WTC11 (cell line): ENCODE measurements at regions not wholly inside any gene's neighbourhood (a gene's known extent, or its start where the extent isn't known, plus 50 kb on each side); places are given as distances from the start of the nearest gene placed in this dataset.

Experiments used
- ARID4B ChIP-seq: sonication (generic); formaldehyde crosslinking; IDR thresholded peaks from 2 replicates; pipeline ENCODE4 v1.8.0; 2023; ENCODE audit warnings: missing genetic modification reagents, mild to moderate bottlenecking, borderline replicate concordance
- CTCF ChIP-seq: fragments of 200-600 bp; IDR thresholded peaks from 2 replicates; pipeline ENCODE4 v1.8.0; 2022; ENCODE audit warnings: antibody characterized with exemption
- ELF4 ChIP-seq: sonication (generic); formaldehyde crosslinking; IDR thresholded peaks from 2 replicates; pipeline ENCODE4 v1.8.1; 2022; ENCODE audit warnings: low read depth, mild to moderate bottlenecking, moderate library complexity, missing genetic modification reagents
- USF2 ChIP-seq: sonication (generic); formaldehyde crosslinking; IDR thresholded peaks from 2 replicates; pipeline ENCODE4 v1.8.1; 2023; ENCODE audit warnings: mild to moderate bottlenecking, missing genetic modification reagents, moderate library complexity
- ZNF263 ChIP-seq: sonication (generic); formaldehyde crosslinking; IDR thresholded peaks from 2 replicates; pipeline ENCODE4 v1.8.1; 2022; ENCODE audit warnings: low read depth, mild to moderate bottlenecking, moderate library complexity, missing genetic modification reagents
- ZNF532 ChIP-seq: fragments of 250-450 bp; sonication (Bioruptor Pico); IDR thresholded peaks from 2 replicates; pipeline ENCODE4 v1.9.0; 2021; ENCODE audit warnings: mild to moderate bottlenecking, borderline replicate concordance

GRCh38 chr15:92840149-92840548, 60.0 kb upstream of the CHD2 start:
- TF ChIP-seq CTCF (no peak), ARID4B (CRISPR knock-in tag) (no peak), ZNF532 (no peak), ELF4 (CRISPR knock-in tag) (no peak), ZNF263 (CRISPR knock-in tag) (no peak), USF2 (no peak)
